Stimulated activated CD8-positive, alpha-beta memory T cell treated with anti-CD3 and anti-CD28 coated beads, Interleukin-4, amount 100 ng/mL, for 1 hour (primary cell): ENCODE measurements at regions not wholly inside any gene's neighbourhood (a gene's known extent, or its start where the extent isn't known, plus 50 kb on each side); places are given as distances from the start of the nearest gene placed in this dataset.
"Not testable (repeated sequence)": the region's sequence is repeated elsewhere in the genome, so short reads cannot be mapped to it uniquely, and the experiment has no call there.

Source experiments
- DNase-seq, 2 donors: peaks; one replicate each; pipeline ENCODE4 v3.0.0-alpha.2; 2020; ENCODE audit warnings: low read depth in 2 of 2, low spot score in 1 of 2

DNA sequence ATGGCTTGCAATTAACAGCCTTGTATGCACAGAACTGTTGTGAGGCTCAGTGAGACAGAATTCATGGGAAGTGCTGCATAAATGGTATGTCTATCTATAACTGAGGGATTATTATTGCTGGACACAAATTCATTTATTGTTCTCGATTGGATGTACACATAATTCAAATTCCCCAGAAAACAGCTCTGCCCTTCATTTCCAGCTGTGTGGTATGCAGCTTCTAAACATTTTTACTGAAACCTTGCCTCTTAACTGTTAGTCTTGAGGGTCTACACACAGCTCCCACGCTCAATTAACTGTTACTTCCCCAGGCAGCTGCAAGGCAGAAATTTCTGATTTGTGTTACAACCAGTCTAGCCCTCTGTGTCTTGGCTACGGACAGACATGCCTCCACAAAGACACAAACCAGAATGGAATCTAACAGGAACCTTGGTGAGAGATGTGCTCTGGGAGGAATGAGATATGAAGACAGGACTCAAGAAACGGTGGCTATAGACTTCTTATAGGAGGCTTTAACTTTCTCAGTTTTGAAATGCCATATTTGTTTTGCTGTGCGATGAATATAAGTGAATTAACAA, 139.7 kb upstream of the TBL1XR1 start:
- no peak for DNase-seq

DNA sequence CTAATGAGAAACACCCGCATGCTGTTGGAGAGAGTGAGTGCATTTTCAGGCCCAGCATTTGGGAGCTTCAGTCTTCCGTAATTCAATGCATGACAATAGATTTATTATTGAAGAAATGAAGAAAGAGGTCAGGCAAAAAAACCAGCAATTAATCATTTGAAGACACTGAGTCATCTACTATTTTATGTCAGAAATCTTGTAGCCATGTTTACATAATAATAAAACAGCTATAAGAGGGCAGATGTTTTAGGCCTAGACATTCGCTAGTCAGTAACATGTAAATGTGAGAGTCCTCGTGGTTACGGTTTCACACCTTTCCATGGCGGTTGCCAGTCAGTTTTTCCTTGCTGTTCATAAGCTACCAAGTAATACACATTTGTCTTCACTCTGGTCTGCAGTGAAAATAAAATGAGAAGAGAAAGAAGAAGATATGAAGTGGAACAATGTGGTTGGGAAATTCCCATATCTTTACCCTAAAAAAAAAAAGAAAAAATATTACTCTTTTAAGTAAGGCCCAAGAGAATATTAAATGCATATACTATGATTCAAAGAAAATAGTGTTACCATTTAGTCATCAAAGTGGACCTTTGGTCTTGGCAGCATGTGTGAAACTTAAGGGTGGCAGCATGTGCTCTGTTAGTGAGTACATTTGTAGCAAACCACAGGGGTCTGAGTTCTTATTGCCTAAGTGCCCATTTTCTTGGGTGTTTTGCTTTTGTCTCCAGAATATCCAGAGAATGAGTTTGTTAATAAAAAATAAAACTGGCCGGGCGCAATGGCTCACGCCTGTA, 140.5 kb upstream of the TBL1XR1 start:
- peak in 1 of 2 donors; percentile 18 for DNase-seq

DNA sequence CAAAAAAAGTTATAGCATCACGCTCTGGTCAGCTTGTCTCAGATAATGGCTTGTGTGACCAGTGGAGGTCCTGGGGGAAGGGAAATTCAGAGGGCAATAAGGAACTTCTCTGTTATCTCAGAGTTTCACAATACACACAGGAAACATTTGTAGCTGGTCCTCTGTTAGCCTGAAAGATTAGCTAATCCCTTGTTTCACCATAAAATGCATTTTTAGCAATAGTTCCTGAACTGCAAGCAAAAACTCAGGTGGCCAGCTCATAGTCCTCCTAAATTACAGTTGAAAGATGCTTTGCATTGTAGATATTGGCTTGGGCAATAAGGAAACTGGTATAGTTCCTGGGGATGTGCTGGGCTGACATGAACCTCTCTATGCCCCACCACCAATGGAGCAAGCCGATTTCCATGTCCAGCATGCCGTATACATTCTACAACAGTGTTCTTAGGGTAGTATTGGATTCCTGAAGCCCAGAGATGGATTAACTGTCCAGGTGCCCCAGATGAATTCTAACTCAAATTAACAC, 141.5 kb upstream of the TBL1XR1 start:
- DNase-seq: no peak

GRCh38 chr3:177339220-177339703, 142.0 kb upstream of the TBL1XR1 start:
- not testable (repeated sequence) for DNase-seq

DNA sequence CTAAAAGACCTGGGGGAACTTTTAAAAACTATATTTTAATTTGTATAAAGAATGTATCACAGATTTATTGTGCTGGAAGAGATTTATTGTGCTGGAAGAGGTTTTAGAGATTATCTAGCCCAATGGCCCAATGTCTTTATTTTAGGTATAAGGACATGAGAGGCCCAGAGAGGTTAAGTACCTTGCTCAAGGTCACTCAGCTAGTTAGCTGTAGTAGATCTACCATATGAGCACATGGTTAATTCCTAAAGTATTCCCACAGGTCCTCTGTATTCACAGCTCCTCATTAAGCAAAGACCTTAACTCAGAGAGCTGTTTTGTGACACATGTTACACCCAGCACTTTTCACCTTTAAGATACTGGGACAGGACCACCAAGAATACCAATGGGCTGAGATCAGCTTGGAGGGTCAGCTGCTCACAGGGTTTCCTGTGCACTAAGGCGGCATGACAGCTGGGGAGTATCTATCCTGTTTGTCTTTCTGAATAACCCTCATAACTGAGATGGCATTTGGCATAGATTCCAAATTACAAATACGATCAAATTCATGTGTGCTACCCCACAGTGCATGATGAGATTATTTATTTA, 143.1 kb upstream of the TBL1XR1 start:
- DNase-seq: no peak

DNA sequence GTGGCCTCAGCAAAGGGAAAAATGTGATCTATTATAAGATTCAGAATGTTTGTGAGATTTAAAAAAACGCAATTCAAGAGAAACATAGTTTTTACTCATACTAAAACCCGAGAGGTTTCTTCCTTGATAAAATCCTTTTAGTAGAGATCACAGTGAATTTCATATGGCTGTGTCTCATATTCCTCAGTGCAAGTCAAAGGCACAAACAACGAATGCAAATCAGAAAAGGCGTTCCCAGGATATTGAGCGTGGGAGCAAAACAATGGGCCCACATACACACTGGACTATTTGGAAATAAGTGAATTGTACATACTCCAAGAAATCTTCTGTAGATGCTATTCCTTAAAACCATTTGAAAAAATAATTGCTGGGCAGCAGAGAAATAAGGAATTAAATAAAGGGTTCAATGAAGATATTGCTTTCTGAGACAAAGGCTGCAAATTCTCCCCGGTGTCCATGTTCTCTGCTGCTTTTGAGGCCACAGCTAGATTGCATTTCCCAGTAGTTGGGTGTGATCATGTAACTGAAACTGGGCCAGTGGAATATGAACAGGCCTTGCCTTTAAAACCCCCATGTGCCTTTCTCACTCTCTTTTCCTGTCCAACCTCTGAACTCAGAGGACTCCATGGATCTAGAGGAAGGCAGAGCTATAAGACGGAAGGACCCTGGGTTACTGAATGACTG, 144.6 kb upstream of the TBL1XR1 start:
- DNase-seq: no peak

DNA sequence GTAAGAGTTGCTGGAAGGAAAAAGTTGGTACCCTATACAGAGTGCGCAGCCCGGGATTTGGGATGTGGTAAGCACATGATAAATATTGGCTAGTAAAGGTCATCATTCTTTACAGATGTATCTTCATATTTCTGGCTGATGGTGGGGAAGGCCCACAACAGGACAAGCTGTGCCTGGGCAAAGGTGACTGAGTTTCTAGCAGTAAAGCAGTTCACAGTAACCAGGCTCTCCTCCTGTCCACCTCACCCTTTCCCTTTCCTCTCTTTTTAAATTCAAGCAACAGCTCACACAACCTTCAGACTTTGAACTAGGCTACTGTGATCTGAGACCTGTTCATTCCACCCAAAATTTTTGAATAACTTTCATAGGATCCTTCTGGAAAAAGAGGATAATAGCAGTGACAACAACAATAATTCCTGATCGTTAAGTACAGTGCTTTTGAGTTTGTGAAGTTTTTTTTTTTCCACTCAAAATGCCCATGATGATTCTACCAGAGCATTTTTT, 145.9 kb upstream of the TBL1XR1 start:
- DNase-seq: no peak

DNA sequence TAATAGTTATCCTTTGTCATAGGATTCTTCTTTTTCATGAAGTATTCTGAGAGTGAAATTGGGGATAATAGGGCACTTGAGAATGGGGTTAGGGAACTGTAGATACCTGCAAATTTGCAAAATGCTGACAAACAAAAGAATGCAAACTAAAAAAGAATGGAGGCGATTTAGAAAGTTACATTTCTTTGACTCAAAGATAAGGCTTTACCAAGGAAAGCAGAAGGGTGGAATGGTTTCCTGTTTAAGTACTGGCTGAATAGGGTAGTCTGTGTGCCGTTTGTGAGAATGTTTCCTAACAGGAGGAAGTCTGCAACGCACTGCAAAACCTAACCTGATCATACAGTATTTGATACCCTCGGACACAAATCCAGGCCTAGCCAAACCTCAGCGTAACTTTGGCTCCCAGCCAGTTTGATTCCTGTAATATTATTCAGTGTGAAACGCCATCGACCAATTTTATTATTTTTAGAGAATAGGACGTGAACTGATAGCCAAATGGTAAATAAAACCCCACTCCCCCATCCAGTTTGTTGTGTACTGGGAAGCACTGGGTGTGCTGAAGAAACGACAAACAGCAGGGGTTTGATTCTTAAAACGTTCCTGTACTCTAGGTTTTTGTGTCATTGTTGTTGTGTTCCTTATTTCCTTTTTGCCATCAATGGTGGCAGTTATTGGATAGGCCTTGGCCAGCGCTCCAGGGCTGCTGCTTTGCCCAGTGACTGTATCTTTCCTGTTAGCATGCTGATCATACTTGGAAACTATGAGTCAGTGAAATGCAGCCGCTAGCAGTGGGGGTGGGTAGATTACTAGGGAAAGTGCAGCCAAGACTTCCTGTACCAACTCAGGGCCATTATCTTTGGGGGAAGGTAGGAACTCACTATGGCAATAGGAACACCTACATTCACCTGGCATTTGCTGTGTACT, 148.0 kb upstream of the TBL1XR1 start:
- DNase-seq: peak in 1 of 2 donors; percentile 33

- DNase-seq: no peak
Measured at GRCh38 chr3:177345973-177346503, 148.8 kb upstream of the TBL1XR1 start.

DNA sequence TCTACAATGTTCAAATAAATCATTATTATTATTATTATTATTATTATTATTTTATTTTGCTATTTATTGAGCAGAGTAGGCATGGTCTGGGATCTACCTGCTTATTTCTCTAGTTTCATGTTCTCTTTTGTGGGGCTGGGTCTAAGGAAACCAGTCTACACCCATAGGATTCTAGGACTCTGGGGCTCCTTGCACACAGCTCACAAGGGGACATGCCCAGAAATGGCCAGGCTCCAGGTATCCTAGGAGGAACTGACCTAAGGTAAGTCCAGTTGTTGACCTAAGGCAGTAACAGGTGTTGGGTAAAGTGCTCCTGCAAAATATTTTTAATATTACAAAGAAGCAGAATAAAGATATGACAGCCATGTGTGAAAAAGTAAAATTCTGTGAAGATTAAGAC, 149.6 kb upstream of the TBL1XR1 start:
- DNase-seq: no peak

DNA sequence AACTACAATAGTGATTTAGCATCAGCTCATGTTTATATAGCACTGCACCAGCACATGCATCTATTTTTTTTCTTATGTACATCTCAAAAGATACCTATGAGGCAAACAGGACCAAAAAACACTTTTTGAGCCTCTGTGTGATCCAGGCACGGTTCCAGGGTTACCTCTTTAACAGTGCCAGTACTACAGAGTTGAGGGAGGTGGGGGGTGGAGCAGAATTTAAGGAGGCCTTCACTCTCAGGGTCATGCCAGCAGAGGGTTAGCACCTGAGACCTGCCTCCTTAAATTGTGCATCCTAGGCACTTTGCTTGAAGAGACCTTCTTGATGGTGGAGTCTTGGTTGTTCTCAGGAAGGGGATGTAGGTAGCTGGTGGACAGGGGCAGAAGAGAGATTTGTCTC, 150.3 kb upstream of the TBL1XR1 start:
- no peak for DNase-seq

GRCh38 chr3:177348974-177349373, 151.7 kb upstream of the TBL1XR1 start:
- no peak for DNase-seq

DNA sequence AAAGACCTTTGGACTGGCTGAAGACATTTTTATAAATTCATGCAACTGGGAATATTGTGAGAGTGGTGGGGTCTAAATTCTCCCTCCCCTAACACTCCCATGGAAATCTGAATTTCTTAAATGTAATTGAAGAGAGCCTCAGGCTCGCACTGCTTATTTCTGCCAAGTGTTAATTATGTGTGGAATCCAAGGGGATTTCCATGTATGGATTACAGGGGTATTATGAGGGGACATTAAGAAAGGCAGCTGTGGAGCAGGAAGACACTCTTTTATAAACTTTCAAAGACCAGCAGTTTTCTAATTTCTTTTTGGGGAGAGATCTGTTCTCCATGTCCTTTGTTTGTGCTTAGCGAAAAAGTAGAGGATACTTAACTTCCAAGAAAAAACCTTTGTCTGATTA, 152.1 kb upstream of the TBL1XR1 start:
- DNase-seq: no peak

- DNase-seq: no peak
Measured at GRCh38 chr3:177350121-177350520, 152.8 kb upstream of the TBL1XR1 start.

DNA sequence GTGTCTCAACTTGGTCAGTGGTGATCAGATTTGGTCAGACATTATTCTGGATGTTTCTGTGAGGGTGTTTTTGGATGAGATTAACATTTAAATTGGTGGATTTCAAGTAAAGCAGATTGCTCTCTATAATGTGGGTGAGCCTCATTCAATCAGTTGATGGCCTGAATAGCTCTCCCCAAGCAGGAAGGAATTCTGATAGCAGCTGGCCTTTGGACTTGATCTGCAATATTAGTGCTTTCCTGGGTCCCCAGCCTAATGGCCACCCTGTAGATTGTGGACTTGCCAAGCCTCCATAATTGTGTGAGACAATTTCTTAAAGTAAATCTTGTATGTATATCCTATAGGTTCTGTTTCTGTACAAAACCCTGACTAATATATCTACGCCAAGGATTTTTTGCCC, 153.9 kb upstream of the TBL1XR1 start:
- DNase-seq: no peak

- DNase-seq: no peak
Measured at GRCh38 chr3:177351757-177352158, 154.5 kb upstream of the TBL1XR1 start.

DNA sequence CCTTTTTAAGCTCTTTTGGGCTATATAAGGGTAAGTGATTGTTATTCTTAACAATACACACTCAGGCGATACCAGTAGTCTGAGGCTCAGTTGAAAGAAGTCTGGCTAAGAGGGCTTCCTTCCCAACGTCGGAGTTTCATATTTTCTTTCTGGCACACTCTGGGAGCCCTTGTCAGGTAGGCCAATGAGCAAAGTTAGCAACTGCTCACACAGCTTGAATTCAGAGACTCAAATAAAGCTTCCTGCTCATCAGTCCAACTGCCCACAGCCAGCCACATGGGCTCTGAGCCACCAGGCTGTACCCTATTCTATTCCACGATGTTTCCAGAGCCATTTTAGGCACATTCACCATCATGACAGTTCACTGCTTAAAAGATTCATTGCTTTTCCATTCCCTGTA, 155.1 kb upstream of the TBL1XR1 start:
- DNase-seq: no peak

GRCh38 chr3:177353140-177353539, 155.9 kb upstream of the TBL1XR1 start:
- no peak for DNase-seq

- DNase-seq: not testable (repeated sequence)
Measured at GRCh38 chr3:177353879-177354278, 156.6 kb upstream of the TBL1XR1 start.

DNA sequence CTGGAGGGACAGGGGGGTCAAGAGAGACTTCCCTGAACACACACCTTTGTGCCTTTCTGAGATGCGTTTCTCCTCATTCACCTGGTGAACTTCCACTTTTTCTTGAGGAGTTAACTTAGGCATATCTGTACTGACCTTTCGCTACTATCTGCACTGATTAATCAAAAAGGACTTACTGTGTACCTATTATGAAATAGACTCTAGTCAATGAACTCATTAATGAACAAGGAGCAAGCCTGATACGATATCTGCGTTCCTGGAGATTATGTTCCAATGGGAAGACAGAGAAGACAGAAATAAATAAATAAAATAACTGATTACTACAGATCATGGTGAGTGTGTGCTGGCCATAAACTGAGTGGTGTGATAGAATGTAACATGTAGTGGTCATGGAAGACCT, 157.2 kb upstream of the TBL1XR1 start:
- DNase-seq: no peak
